Left lung (tissue), 4 donors: ENCODE measurements at regions not wholly inside any gene's neighbourhood (a gene's known extent, or its start where the extent isn't known, plus 50 kb on each side); places are given as distances from the start of the nearest gene placed in this dataset.

Source experiments
- ATAC-seq: fragments of 200-7000 bp; cut with Tn5 transposase; one replicate; pipeline ENCODE4 v1.9.1; 2020; ENCODE audit warnings: moderate library complexity
- DNase-seq, 4 donors: peaks; one replicate each; pipeline ENCODE4 v3.0.0-alpha.2; 2013 to 2020
- H3K27ac ChIP-seq, 2 donors: fragments of 200-600 bp; sonication (generic) in 1 of 2; one replicate each; pipeline versions ENCODE4 v1.5.0 to v1.8.0; 2020 to 2021
- H3K27me3 ChIP-seq, 2 donors: fragments of 200-600 bp; sonication (generic) in 1 of 2; one replicate each; pipeline versions ENCODE4 v1.5.0 to v1.8.0; 2020 to 2021
- H3K36me3 ChIP-seq, 2 donors: fragments of 200-600 bp; sonication (generic) in 1 of 2; one replicate each; pipeline versions ENCODE4 v1.5.0 to v1.8.0; 2020 to 2021
- H3K4me1 ChIP-seq, 2 donors: fragments of 200-600 bp; one replicate each; pipeline ENCODE4 v1.8.0; 2021
- H3K4me3 ChIP-seq, 2 donors: fragments of 200-600 bp; sonication (generic) in 1 of 2; one replicate each; pipeline versions ENCODE4 v1.5.0 to v1.8.0; 2020 to 2021; ENCODE audit warnings: mild to moderate bottlenecking in 1 of 2
- H3K9me3 ChIP-seq, 2 donors: fragments of 200-600 bp; sonication (generic) in 1 of 2; one replicate each; pipeline versions ENCODE4 v1.5.0 to v1.8.0; 2020 to 2021
- intact Hi-C, 2 donors: fragments of 100-400 bp; cut with DNase I; formaldehyde crosslinking; loops; one replicate each; pipeline versions ENCODE4 v1.11.2 to v1.14.2; 2022
- TF ChIP-seq, protein P1 (sequence below), 2 donors: fragments of 200-600 bp; sonication (generic) in 1 of 2; IDR thresholded peaks; one replicate each; pipeline versions ENCODE4 v1.5.0 to v1.8.0; 2021; ENCODE audit warnings: antibody characterized with exemption in 2 of 2
- donor health status: DM: no; HTN: yes; CAD: no.
- donor health status: DM: no; HTN: no; CAD: no.

DNA sequence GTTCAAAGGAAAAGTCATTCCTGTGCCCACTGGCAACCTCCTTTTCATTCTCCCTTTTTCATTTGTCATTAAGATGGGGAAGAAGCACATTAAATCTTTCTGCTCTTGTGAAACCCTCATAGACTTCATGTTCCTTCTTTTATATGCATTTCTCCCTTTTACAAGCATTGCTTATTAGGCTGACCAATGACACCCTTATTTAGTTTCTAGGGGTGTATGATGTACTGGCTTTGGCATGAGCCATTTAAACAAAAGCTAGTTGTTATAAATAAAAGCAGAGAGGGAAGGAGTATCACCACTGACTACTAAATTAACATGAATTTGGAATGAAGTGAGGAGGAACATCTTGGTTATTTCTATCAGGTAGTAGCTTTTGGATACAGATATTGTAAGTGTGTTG is 68.2 kb upstream of the PCDH9 start:
- Histone ChIP-seq H3K27ac (no peak overlapping the region), H3K9me3 (no peaks in the 10 kb centered on the region), H3K36me3 (no peaks in the 10 kb centered on the region), H3K27me3 (no peaks in the 10 kb centered on the region), H3K4me1 (no peaks in the 10 kb centered on the region), H3K4me3 (no peak overlapping the region)
- ATAC-seq (no peak), DNase-seq (no peak)
- intact Hi-C loops: no loop called here
- TF ChIP-seq, protein P1, sequence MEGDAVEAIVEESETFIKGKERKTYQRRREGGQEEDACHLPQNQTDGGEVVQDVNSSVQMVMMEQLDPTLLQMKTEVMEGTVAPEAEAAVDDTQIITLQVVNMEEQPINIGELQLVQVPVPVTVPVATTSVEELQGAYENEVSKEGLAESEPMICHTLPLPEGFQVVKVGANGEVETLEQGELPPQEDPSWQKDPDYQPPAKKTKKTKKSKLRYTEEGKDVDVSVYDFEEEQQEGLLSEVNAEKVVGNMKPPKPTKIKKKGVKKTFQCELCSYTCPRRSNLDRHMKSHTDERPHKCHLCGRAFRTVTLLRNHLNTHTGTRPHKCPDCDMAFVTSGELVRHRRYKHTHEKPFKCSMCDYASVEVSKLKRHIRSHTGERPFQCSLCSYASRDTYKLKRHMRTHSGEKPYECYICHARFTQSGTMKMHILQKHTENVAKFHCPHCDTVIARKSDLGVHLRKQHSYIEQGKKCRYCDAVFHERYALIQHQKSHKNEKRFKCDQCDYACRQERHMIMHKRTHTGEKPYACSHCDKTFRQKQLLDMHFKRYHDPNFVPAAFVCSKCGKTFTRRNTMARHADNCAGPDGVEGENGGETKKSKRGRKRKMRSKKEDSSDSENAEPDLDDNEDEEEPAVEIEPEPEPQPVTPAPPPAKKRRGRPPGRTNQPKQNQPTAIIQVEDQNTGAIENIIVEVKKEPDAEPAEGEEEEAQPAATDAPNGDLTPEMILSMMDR (IDR thresholded peaks at IDR 0.05): no peak

DNA sequence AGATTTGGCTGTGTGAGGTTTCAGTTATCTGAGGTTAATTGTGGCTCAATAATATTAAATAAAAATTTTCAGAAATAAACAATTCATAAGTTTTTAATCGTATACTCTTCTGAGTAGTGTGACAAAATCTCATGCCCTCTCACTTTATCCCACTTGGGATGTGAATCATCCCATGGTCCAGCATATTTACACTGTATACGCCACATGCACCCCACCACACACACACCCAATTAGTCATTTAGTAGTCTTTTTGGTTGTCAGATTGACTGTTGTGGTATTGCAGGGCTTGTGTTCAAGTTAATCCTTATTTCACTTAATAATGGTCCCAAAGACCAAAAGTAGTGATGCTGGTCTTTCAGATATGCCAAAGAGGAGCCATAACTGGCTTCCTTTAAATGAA is 66.4 kb upstream of the PCDH9 start:
- TF ChIP-seq, protein P1 (IDR thresholded peaks at IDR 0.05): no peak
- Histone ChIP-seq H3K4me3 (no peak overlapping the region), H3K36me3 (no peaks in the 10 kb centered on the region), H3K9me3 (no peaks in the 10 kb centered on the region), H3K27ac (no peak overlapping the region), H3K4me1 (no peaks in the 10 kb centered on the region), H3K27me3 (no peaks in the 10 kb centered on the region)
- intact Hi-C loops: no loop called here
- no peak for ATAC-seq
- DNase-seq: no peak

DNA sequence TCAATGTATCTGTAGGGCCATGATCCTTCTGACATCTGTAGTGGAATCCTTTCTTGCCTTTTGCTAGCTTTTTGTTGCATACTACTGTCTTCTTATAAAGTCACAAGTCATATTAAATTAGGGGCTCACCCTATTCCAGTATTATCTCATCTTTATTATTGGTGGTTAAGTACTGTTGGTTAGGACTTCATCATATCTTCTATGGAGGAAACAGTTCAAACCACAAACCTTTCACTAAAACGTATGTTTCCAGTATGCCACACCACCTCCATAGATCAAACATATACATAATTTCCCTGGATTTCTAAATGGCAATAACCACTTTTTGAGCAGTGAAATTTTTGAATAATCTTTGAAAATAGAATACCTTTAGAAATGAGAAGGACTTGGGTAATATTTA is 62.8 kb upstream of the PCDH9 start:
- H3K27ac ChIP-seq: no peak overlapping the region
- no peaks in the 10 kb centered on the region for H3K36me3 ChIP-seq
- intact Hi-C loops: no loop called here
- no peak overlapping the region for H3K4me3 ChIP-seq
- H3K4me1 ChIP-seq: no peaks in the 10 kb centered on the region
- DNase-seq (no peak), ATAC-seq (no peak)
- H3K9me3 ChIP-seq: no peaks in the 10 kb centered on the region
- no peaks in the 10 kb centered on the region for H3K27me3 ChIP-seq
- TF ChIP-seq, protein P1 (IDR thresholded peaks at IDR 0.05): no peak

DNA sequence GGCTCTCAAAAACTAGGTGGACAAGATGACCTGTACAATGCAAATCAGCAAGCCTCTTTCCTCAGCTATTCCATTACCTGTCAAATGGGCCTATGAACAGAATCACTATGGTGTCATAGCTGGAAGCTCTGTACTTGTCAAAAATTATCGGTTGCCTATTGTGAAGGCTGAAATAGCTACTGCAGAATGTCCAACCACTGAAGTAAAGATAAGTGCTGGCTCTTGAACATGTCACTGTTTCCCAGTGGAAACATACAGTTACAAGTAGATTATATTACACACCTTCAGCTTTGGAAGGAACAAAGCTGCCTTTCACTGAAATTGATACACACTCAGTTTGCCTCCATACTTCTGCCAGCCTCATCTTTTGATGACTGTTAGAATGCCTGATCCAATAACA is 55.5 kb upstream of the PCDH9 start:
- Histone ChIP-seq H3K27ac (no peak overlapping the region), H3K9me3 (no peaks in the 10 kb centered on the region), H3K4me3 (no peak overlapping the region), H3K4me1 (no peaks in the 10 kb centered on the region), H3K36me3 (no peaks in the 10 kb centered on the region), H3K27me3 (no peaks in the 10 kb centered on the region)
- intact Hi-C loops: no loop called here
- TF ChIP-seq, protein P1 (IDR thresholded peaks at IDR 0.05): no peak
- ATAC-seq (no peak), DNase-seq (no peak)

DNA sequence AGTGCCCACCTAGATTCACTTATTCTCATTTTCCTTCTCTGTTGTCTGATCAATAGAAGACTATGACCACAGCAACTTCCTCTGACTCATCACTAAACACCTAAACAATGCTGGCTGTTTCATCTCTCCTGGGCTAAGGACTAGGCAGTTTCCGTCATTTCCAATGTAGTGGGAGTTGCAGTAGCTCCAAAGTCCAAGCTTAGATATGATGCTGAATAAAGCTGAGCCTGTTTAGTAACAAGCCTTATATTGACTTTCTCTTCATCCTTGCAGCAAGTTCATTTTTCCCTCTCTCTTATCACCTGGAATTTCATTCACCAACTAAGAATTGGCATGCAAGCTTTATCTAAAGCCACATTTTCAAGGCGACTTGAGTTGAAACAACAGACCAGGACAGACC is 53.5 kb upstream of the PCDH9 start:
- no peak overlapping the region for H3K4me3 ChIP-seq
- H3K27ac ChIP-seq: no peak overlapping the region
- no peak for ATAC-seq
- H3K9me3 ChIP-seq: no peaks in the 10 kb centered on the region
- intact Hi-C loops: no loop called here
- H3K4me1 ChIP-seq: no peaks in the 10 kb centered on the region
- H3K36me3 ChIP-seq: no peaks in the 10 kb centered on the region
- no peaks in the 10 kb centered on the region for H3K27me3 ChIP-seq
- TF ChIP-seq, protein P1 (IDR thresholded peaks at IDR 0.05): no peak
- no peak for DNase-seq
